Superior temporal gyrus (tissue), 1 donor: ENCODE measurements at regions not wholly inside any gene's neighbourhood (a gene's known extent, or its start where the extent isn't known, plus 50 kb on each side); places are given as distances from the start of the nearest gene placed in this dataset.

Source experiments
- DNase-seq: peaks from one replicate; pipeline ENCODE4 v3.0.0-alpha.2; 2016; ENCODE audit errors: extremely low spot score

DNA sequence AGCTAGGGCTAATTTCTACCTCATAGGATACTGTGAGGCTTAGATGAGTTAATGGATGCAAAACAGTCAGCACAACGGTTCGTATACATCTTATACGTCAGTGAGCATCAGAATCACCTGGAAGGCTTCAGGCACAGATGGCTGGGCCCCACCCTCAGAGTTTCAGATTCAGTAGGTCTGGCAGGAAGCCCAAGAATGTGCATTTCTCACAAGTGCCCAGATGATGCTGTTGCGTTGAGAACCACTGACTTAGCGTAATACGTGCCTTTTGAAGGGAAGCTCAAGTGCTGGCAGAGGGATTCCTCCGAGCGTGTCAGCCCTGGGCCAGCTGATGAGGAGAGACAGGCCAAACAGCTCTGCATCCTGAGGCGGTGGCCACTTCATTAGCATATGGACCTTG, 117.1 kb upstream of the WWC1 start:
- DNase-seq = no peak

DNA sequence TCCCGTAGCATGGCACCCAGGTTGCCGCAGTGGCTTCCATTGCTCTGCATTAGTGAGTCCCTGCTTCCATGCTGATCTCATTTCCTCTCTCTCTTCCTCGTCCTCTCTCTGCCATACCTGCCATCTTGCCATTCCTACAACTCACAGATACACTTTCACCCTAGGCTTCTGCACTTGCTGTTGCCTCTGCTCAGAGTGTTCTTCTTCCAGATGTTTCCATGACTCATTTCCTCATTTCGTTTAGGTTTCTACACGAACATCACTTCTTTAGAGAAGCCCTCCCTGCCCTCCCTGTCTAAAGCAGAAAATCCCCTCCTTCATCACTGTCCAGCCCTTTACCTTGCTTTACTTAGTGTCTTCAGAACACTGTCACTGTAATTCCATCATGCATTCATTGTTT, 115.2 kb upstream of the WWC1 start:
- DNase-seq = no peak

DNA sequence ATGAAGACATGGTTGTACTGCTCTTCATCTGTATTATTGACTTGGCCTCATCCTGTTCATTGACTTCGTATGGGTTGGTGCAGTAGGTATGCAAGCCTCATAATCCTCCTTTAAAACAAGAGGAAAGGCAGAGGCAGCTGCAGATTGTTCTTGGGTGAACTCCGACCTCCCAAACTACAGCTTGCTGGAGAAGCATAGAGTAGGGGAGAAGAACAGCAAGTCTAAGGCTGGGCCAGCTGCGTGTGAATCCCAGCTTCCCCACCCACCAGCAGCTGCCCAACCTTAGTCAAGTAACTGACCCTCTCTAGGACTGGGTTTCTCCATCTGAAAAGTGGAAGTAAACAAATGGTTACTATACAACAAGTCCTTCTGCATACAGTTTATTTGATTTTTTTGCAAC, 114.5 kb upstream of the WWC1 start:
- no peak for DNase-seq

DNA sequence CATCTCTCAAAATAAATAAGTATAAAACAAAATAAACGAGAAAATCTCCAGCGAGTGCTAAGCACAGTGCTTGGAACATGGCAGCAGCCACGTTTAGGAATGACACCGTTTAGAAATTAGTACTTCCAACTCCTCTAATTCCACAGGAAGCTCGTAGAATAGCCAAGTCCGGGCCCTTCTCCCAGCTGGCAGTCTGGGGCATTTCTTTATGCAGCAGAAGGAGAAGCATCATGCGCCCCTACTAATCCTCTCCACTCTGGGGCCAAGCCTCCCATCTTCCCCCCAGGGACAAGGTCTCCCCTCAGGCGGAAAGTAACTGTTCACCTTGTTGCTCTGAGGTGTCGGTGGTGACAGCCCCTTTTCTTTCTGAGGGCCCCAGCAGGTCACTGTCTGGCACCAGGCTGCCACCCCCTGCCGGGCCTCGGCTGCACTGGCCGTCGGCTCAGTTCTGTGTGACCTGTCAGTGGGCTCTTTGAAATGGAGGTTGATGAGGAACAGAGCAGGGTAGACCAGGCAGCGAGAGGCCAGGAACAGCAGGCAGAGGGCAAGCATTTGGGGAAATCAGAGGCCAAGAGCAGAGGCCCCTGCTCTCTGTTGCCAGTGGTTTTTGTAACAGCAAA, 113.5 kb upstream of the WWC1 start:
- no peak for DNase-seq

DNA sequence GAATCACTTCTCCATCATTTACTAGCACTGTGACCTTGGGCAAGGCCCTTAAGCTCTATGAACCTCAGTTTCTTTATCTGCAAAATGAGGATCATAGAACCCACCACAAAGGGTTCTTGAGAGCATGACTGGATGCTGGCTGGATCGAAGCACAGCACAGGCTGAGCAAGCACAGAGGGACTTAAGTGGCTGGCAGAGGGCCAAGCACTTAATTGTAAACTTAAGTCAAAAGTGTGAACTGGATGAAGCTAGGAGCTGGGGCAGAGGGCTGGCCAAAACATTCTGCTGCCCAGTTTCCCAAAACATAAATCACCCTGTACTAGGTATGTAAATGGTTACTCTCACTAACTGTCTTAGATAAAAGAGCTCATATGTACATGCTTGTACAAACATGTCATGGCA, 112.3 kb upstream of the WWC1 start:
- no peak for DNase-seq

DNA sequence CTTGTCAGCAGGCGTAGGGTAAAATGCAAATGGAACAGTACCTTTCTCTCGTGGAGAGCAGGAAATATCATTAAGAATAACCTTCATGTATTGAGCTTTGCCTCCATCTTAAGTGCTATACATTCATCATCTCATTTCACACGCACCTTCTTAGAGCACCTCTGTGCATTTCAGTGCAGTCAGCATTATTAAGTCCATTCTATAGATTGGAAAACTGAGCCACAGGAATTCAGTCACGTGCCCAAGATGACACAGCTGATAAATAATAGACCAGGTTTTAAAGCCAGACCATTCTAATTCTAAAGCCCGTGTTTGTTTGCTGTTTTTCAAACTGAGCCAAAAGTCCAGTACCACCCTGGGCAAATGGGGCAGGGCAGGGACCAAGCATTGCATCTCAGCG, 109.2 kb upstream of the WWC1 start:
- DNase-seq = no peak

DNA sequence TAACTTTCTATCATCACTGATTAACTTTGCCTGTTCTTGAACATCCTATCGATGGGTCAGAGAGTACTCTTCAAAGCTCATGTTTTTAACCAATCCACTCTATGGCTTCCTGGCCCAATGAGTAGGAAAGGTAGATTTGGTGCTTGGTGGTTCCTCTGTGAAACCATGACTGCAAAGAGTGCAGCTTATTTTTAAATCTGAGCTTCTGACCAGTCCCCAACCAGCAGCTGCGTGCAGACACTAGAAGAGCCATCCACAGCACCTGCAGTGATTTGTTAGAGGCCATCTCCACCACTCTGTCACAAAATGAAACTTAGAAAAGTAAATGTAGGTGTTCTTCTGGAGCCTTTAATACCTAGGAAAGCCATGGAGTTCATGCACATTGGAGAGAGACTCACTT, 107.3 kb upstream of the WWC1 start:
- no peak for DNase-seq

DNA sequence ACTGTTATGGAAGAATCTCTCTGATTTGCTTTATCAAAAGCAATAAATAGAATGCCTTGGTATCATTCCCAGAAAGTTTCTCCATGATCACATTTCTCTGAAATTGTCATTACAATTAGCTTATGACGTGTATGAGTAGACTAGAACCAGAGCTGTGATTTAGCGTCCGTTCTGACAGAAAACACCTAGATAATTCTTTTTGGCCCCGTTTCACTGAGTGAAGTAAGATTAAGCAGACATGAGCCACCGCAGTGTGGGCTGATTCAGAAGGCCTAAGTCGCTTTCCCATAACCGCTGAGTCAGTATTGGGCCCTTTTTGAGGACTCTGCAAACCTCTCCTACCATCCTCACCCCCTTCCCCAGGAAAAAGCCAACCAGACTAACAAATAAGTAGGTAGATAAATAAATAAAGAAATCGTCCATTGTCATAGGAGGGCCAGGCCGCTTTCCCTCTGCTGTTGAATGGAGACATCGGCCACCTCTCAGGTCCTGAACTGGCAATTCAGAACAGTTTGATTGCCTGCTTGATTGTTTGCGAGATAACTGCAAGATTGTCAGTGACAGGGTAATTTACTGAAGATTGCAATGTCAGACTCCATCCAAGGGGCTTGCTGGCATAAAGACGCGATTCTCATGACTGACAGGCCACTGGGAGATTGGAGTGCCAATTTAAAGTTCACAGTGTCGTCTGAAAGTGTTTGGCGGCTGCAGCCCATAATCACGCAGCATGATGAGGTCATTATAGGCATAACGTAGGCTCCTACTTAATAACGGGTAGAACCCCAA, 105.0 kb upstream of the WWC1 start:
- DNase-seq = no peak

DNA sequence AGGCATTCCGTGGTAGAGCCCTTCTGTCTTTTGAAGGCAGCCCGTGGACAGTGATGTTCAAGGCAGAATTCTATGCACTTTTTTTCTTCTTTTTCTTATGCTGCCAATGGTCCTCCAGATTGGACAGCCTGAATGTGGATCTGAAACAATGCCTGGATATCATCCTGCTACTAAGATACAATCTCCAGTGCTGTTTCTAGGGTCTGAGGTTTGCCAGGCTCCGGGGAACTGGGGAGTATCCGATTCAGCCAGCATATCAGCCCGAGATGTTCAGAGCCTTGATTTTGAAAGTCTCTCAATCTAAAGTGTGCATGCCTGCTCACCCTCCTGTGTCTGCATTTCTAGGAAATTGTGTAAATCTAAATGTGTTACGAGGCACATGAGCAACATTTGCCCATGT, 103.8 kb upstream of the WWC1 start:
- no peak for DNase-seq

DNA sequence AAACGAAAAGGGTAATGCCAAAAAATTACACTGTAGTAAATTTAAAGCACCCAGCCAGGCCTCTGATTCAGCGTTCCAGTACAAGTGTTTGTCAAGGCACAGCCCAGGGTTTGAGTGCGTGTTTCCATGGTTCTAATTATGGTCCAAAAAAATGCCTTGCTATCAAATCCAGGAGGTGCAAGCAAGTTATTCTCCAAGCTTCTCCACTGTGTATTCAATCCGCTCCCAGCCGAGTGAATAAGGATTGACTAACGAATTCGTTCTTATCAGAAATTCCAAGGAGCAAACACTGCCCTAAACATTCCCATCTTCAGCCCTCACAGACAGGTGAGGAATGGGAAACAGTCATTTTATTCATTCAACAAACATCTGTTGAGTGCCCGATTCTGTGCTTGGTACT, 103.3 kb upstream of the WWC1 start:
- DNase-seq = no peak

DNA sequence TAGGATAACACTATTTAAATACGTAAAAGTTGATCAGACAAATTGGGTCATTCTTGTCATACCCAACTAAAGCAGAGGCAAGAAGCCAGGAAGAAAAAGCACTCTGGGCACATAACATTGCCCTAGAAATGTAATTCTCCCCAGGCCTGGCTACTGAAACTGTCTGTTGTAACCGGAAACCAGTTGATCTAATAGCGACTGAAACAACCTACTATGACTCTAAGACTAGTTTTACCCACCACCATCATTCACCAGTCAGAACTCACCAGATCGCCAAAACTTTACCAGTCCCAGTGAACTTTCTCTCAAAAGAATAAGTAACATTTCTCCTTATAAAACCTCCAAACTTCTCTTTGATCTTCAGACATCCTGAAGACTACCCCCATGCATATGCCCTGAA, 99.3 kb upstream of the WWC1 start:
- DNase-seq = no peak

DNA sequence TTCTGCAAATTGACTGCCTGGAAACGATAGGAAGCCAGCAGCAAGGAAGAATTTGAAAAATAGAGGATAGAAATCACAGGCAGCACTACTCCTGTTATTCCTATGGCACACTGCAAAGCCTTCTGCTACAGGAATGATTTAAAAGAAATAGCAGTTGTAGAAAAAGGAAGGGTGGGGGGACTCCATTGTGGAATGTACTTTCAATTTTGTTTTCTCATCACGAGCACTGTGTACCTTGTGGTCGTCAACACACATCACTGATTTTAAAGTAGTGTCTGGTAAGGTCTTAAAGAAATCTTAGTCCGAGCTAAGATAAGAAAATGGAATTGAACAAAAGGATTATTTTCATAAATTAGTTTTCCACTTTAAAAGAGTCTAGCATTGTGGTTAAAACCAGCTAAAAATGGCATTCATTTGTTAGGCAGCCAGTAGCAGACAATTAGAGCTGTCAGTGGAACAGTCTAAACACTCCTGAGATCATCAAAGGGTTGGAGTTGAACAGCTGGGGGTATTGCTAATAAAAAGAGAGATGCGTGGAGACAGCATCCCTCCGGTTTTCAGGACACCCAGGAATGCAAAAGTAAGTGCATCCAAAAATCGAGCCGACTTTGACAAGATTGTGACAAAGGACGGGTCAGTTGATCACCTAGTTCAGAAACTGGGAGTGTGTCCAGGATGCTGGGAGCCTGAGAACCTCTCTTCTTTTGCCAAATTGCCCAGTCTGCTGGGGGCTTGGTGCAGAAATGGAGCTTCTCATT, 97.8 kb upstream of the WWC1 start:
- no peak for DNase-seq

DNA sequence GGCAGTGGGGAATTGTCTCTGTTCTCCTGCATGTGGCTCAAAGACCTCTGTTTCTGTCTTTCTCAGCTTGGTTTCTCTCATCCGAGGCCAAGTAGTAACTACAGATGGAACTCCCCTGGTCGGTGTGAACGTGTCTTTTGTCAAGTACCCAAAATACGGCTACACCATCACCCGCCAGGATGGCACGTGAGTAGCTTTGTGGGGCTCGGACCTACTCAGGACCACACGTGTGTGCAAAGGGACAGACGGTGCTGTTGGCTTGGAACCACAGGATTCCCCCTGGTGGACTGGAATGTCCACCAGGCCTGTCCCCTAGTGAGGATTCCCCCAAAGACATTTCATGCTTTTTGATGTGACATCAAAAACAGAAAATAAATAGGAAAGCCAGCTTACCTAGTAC, 96.3 kb upstream of the WWC1 start:
- DNase-seq = no peak

DNA sequence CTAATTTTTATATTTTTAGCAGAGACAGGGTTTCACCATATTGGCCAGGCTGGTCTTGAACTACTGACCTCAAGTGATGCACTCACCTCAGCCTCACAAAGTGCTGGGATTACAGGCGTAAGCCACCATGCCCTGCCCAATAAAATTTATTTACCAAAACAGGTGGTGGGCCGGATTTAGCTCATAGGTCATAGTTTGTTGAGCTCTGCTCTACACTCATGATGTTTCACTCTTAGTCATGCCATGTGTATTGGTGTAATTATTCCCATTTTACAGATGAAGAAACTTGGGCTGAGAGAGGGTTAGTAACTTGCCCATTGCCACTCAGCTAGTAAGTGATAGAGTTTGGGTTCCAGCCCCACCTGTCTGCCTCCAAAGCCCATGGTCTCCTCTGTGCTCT, 93.1 kb upstream of the WWC1 start:
- no peak for DNase-seq

DNA sequence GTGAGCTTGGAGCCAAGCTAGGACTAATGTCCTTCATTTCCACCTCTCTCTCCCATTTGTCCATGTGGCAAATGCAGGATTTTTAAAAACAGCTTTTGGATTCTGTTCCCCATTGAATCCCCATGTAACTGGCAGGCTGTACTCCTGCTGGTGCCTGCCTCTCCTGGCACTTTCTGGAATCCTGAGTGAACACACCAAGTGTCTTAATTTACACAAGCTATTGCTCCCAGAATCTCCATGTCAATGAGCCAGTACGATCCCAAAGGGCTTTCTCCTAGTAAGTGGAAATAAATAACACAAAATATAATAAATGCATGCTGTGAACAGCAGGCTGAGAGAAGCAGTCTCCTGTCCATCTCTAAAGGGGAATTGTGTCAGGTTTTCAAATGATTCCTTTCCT, 88.4 kb upstream of the WWC1 start:
- DNase-seq = no peak

DNA sequence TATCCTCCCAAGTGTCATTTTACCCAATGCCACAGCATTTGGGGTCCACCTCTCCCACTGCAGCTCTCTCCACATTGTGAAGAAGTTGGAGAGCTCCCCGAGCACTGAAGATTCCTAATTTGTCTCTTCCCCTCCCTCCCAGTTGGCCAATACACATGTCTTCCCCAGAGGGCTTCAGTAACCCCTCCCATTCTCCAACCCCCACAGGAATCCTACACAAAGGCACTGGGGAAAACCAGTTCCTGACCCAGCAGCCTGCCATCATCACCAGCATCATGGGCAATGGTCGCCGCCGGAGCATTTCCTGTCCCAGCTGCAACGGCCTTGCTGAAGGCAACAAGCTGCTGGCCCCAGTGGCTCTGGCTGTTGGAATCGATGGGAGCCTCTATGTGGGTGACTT, 87.3 kb upstream of the WWC1 start:
- no peak for DNase-seq

DNA sequence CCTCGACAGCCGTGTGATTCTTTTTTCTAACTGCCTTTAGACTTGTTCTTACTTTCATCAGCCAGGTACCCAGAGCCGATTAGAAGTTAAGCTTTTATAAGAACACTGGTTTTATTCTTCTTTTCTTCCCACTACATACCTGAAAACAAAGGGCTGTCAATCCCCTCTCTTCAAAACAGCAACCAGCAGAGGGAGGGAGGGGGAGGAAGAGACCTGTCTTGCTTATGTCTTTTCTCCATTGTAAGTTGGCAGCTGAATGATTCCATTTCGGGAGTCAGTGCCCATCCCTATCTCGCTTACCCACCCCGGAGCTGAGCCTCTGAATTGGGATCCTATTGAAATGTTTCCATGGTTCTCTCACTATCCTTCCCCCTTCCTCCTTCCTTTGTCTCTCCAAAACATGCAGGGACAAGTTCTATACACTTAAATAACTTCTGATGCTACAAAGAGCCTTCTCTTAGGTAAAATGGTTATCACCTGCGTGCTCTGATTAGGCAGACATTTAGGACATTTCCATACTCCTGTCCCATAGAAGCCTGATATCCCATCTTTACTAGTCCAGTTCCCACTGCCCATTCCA, 83.9 kb upstream of the WWC1 start:
- DNase-seq = no peak

DNA sequence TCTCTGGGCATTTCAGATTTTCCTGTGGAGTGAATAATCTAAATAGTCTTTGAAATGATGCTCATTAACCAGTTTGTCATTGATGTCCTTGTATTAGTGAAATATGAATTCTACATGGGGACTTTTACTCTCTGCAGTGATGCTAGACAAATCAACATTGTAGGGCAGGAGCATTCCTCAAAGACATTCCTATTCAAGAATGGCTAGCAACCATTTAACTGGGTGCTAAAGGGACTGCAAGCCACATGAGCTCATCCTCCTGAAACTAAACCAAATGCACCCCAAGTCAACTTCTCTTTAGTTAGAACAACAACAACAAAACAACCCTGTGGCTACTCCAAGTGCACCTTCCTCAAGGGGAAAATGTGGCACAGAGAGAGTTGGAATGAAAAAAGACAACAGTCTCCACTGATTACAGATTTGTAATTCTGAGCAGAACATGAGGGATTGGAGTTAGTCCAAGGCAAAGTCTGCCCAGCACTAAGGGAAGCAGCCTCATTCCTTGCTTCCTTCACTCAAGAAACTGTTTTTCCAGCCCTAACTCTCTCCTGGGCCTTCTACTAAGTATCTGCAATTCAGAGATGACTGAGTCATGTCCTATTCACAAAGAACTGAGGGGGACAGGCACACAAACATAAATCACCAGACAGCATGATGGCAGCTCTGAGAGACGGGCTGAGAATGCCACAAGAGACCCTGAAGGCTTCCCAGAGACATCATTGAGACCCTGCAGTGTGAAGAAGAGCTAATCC, 82.0 kb upstream of the WWC1 start:
- DNase-seq = no peak

DNA sequence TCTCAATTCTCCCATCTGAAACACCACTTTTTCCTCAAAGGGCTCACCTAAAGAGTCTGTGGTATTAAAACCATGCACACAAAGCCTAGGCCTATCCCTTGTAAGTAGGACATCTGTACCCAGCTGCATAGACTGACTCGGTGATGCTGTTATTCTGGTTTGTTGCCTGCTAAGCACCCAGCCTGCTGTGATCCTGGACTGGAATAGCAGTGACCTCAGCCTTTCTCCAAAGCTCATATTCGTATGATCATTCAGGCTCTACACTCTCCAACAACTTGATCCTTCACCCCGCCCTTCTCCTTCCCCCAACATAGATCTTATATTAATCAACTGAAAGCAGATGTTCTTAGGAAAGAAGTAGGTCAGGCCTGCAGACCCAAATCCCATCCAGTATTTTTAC, 81.4 kb upstream of the WWC1 start:
- DNase-seq = no peak

DNA sequence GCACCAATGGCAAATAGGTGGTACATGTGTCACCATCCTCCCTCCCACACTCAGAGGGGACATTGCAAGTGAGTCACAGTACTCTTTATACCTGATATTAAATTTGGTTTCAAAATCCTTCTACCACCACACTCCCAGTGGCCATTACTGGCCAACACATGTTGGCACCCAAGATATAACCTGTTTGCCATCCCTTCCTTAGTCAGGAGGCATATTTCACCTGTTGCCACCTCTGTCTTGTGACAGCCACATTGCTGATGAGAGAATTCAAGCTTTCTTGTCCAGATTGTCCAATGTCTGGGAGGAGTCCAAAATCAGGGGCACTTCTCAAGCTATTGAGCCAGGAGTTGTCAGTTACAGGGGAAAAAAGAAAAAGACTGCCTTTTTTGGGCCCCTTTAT, 80.2 kb upstream of the WWC1 start:
- no peak for DNase-seq

DNA sequence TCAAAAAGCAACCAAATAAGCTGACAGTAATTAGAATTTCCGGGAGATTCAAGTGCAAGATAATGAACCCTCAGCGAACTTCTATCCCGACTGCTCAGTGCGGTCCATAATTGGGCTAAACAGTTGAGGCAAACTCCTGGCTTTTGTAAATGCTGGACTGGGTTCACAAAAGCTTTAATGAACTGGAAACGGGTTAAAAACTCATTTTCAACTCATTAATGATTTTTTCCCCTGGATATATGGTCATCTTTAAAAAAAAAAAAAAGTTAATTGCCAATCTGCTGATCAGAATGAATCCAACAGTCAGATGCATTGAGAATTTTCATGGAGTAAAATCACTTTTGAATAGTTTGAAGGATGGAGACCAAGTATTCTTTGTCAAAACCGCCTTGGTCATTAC, 79.5 kb upstream of the WWC1 start:
- DNase-seq = no peak

DNA sequence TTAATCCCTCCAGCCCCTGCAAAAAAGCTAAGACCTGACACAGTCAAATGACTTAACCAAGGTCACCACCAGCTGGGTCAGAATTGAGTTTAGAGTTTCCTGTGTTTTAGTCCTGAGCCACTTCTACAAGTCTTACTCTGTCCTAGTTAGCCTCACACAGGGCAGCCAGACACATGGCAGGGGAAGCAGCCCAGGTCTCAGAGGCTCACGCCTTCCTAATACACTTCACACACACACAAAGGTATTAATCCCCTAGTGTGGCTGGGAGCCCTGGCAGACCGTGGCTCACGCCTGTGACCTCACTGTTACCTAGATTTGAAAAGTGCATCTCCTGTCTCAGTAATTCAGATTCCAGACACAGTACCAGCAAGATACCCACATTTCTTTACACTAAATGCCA, 77.4 kb upstream of the WWC1 start:
- no peak for DNase-seq
